NCI-H128 (cell line): ENCODE measurements at regions not wholly inside any gene's neighbourhood (a gene's known extent, or its start where the extent isn't known, plus 50 kb on each side); places are given as distances from the start of the nearest gene placed in this dataset.
"Not testable (repeated sequence)": the region's sequence is repeated elsewhere in the genome, so short reads cannot be mapped to it uniquely, and the experiment has no call there.

Source experiments
- DNase-seq: peaks from one replicate; lab custom pipeline; 2025; ENCODE audit not compliant: unreplicated experiment; lab: John Stamatoyannopoulos, UW

DNA sequence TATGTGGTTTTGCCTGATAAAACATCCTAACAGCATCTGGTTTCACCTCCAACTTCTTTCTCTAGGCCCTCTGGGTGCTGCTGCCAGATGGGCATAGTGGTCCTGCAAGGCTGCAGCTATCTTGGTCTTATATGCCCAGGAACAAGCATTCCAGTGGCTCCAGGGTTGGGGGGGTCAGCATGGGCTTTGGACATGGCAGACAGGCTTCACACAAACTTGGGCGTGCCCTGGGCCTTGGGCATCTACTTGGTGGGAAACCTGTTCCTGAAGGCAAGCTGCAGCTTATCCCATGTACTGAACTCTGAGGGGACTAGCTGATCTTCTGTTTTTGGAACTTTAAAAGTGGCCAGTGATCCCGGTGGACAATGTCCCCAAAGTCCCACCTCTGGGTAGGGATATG lies 54.9 kb upstream of the ZNF678 start:
- no peak for DNase-seq

GRCh38 chr1:227506490-227507393 lies 56.6 kb upstream of the ZNF678 start:
- not testable (repeated sequence) for DNase-seq

DNA sequence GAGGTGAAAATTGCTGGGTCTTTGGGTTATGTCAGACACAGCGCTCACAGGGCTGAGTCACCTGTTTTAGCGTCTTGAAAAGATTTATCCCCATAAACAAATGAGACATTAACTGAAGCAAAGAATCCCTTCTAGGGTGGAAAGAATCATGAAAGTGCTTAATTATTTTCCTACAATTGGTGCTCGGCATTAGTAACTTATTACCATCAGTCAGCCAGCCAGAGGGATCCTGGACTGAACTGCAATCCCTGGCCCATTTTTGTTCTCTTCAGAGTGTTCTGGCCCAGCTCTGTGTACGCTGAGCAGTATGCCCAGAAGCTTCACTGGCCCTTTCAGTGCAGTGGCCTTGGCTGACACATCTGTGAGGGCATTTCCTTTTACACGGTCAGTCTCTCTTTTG lies 67.3 kb upstream of the ZNF678 start:
- not testable (repeated sequence) for DNase-seq

- not testable (repeated sequence) for DNase-seq
These were observed 69.3 kb upstream of the ZNF678 start for GRCh38 chr1:227493863-227494551.

DNA sequence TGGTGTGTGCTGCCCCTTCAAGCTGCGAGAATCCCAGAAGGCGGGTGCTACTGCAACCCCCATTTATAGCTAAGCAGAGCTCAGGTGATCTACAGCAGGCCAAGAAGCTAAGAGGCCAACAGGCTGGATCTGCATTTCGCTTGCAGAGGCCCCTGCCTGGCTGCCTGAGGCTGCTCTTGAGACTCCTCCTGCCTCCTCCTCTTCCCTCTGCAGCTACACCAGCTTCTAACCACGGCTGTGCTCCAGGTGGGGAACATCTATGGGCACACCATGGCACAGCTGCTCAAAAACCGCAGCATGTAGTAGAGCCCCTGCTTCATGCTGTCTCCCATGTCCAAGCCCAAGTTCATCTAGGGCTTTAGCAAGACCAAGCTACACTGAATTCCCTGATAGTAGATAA lies 72.9 kb upstream of the ZNF678 start:
- DNase-seq = no peak

GRCh38 chr1:227490001-227490400 lies 73.4 kb upstream of the ZNF678 start:
- DNase-seq = no peak

GRCh38 chr1:227489572-227489971 lies 73.8 kb upstream of the ZNF678 start:
- no peak for DNase-seq

GRCh38 chr1:227487606-227488005 lies 75.8 kb upstream of the ZNF678 start:
- DNase-seq = no peak

GRCh38 chr1:227486559-227486958 lies 76.8 kb upstream of the ZNF678 start:
- no peak for DNase-seq

DNA sequence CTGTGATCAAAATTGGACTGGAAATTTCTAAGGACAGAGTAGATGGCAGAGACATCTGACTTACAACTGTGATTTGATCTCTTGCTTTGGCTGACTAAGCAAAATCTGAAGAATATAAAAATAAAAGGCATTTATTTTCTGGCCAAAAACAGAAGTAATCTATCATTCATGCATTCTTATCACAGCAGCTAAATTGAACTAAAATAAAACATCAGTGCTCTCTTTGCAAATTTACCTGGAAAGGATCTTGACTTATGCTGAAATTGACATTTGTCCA lies 81.4 kb upstream of the ZNF678 start:
- no peak for DNase-seq

GRCh38 chr1:227474072-227474471 lies 89.3 kb upstream of the ZNF678 start:
- DNase-seq = not testable (repeated sequence)

GRCh38 chr1:227472772-227473171 lies 90.6 kb upstream of the ZNF678 start:
- DNase-seq = no peak

DNA sequence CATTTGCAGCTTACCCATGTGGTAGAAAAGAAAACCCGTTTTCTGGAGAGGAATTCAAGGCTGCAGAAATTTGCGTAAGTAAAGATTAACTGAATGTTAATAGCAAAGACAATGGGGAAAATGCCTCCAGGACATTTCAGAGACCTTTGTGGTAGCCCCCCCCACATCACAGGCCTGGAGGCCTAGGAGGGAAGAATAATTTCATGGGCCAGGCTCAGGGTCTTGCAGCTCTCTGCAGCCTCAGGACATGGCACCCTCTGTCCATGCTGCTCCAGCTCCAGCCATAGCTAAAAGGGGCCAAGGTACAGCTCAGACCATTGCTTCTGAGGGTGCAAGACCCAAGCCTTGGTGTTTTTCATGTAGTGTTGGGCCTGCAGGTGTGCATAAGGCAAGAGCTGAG lies 92.7 kb upstream of the ZNF678 start:
- no peak for DNase-seq

- no peak for DNase-seq
These were observed 93.6 kb upstream of the ZNF678 start for GRCh38 chr1:227469708-227470107.

- DNase-seq = no peak
These were observed 97.2 kb upstream of the ZNF678 start for GRCh38 chr1:227466039-227466645.

- DNase-seq = no peak
These were observed 98.1 kb upstream of the ZNF678 start for GRCh38 chr1:227465256-227465655.

- DNase-seq = no peak
These were observed 103.4 kb upstream of the ZNF678 start for GRCh38 chr1:227459977-227460376.

GRCh38 chr1:227459326-227459841 lies 104.0 kb upstream of the ZNF678 start:
- no peak for DNase-seq

DNA sequence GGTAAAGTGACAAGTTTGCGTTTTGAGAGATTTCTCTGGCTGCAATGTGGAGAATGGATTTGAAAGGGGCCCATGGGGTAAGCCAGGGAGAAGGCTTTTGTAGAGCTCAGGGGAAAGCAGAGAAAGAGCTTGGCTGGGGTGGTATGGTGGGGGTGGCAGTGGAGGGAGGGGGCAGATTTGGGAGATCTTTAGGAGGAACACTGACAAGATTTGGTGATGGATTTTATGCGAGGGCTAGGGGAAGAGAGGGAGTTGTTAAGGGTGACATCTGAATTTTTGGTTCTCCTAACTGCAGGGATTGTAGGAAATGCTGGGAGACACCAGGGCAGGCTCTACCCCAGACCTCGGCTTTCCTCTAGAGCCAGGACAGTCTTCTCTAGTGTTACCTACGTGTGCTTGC lies 108.7 kb upstream of the ZNF678 start:
- DNase-seq = no peak

DNA sequence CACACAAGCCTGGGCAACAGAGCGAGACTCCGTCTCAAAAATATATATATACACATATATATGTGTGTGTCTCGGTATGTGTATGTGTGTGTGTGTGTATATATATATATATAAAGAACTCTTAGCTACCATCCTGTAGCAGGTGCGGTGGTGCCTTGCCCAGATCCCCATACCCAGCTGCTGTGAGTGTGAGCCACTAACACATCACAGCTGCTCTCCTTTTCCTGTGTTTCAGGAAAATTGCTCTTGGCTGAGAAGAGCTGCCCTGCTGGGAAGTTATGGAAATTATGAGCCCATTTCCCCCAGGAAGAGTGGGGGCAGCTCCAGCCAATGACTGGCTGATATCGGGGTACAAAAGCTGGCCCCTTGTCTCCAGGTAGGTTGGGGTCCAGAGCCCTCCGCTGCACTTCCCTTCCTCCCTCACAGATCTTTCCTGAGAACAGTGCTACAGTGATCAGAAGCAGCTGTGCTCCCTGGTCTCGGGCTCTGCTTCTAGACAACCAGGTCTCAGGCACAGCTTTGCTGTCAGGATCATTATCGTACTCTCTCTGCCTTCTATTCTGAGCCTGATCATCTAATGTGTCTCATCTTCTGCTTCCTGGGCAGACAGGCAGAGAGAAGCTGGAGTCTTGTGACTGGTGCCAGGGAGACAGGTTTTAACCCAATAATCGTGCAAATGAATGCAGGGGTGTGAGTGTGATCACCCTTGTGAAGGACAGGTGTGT lies 109.6 kb upstream of the ZNF678 start:
- DNase-seq = no peak

- DNase-seq = no peak
These were observed 111.4 kb upstream of the ZNF678 start for GRCh38 chr1:227451954-227452353.
